ENCODE measurements at regions not wholly inside any gene's neighbourhood (a gene's known extent, or its start where the extent isn't known, plus 50 kb on each side); places are given as distances from the start of the nearest gene placed in this dataset.

DNA sequence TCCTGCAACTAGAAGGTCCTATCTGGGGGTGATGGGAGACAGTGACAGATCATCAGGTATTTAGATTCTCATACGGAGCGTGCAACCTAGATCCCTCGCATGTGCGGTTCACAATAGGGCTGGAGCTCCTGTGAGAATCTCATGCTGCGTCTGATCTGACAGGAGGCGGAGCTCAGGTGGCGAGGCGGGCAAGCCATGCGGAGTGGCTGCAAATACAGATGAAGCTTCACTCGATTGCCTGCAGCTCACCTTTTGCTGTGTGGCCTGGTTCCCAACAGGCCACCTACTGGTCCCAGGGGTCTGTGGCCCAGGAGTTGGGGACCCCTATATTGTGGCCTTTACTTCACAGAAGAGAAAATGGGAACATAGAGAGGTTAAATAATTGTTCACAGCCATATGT, 200.4 kb downstream of the IRF8 start:
- TF ChIP-seq POLR2A (IDR thresholded peaks at IDR 0.05) (no peak), POLR2AphosphoS5 (IDR thresholded peaks at IDR 0.05) (no peak), EP300 (IDR thresholded peaks at IDR 0.05) (no peak)
- TF ChIP-seq, protein P1, sequence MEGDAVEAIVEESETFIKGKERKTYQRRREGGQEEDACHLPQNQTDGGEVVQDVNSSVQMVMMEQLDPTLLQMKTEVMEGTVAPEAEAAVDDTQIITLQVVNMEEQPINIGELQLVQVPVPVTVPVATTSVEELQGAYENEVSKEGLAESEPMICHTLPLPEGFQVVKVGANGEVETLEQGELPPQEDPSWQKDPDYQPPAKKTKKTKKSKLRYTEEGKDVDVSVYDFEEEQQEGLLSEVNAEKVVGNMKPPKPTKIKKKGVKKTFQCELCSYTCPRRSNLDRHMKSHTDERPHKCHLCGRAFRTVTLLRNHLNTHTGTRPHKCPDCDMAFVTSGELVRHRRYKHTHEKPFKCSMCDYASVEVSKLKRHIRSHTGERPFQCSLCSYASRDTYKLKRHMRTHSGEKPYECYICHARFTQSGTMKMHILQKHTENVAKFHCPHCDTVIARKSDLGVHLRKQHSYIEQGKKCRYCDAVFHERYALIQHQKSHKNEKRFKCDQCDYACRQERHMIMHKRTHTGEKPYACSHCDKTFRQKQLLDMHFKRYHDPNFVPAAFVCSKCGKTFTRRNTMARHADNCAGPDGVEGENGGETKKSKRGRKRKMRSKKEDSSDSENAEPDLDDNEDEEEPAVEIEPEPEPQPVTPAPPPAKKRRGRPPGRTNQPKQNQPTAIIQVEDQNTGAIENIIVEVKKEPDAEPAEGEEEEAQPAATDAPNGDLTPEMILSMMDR (IDR thresholded peaks at IDR 0.05): no peak
